ENCODE measurements at regions not wholly inside any gene's neighbourhood (a gene's known extent, or its start where the extent isn't known, plus 50 kb on each side); places are given as distances from the start of the nearest gene placed in this dataset.
"Not testable (repeated sequence)": the region's sequence is repeated elsewhere in the genome, so short reads cannot be mapped to it uniquely, and the experiment has no call there.

DNA sequence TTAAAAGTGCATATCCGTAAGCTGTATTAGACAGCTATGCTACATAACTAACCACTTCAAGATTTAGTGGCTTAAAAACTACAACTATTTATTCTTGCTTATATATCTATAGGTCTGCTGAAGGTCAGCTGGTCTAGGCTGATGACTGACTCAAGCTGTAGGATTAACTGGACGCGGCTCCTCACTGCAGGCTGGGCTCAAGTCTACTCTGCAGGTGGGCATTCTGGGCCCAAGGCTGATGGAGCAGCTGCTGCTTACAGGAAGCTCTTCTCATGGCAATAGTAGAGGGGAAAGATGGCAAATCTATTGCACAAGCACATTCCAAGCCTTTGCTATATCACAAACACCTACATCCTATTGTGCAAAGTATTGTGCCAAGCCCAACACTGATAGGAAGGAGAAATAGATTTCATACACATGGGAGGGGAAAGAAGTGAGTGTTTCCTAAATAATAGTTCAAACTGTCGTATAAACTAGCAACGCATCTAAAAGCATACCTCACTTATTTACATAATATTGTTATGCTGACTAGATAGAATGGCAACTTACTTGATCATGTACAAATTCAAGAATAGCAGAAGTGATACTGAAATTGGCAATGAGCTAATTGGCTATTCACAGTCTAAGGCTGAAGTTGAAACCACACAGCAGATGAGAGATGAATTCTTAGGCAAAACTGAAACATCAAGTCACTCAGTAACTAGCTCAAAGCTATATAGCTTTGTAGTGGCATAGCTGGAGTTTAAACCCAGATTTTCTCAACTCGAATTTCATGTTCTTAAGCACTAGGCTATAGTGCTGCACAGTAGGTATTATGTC is 263.8 kb downstream of the NKX6-1 start:
- DNase-seq (ENCODE audit: low spot score in 2 of 2) (no peak), FAIRE-seq (no peak)

GRCh38 chr4:84232309-84233095 is 266.6 kb downstream of the NKX6-1 start:
- no peak for FAIRE-seq
- no peak for DNase-seq (ENCODE audit: low spot score in 2 of 2)

DNA sequence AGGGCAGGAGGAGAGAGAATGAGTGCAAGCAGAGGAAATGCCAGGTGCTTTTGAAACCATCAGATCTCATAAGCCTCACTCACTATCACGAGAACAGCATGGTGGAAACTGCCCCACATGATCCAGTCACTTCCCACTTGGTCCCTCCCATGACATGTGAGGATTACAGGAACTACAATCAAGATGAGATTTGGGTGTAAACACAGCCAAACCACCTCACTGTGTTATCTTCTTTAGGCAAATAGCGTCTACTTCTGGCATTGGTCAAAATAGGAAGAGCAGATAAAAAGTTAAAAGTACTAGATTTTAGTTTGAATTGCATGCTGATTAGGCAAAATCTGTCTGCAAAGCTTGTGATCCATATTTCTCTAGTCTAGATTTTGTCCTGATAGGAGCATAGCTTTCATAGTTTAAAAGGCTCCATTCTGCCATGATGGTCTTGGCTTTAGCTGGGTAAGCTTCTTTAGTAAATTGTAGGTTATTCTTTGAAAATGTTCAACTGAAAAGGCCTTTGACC is 267.5 kb downstream of the NKX6-1 start:
- DNase-seq (ENCODE audit: low spot score in 2 of 2) (no peak), FAIRE-seq (no peak)

DNA sequence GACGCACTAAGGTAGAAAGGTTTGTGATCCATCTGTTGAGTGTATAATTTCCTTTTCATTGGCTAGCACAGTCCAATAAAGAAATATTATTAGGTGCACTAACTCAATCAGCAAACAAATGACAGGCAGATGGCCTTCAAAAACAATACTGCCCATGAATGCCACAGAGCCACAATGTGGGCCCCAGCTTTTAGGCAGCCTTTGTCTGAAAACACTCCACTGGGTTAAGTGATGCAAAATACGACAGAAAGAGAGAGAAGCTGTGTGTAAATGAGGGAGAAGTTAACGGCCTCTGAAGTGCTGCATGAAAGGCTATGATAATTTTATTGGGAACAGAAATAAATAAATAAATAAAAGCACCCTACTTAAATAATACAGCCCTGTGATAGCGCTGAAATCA is 274.6 kb downstream of the NKX6-1 start:
- no peak for FAIRE-seq

GRCh38 chr4:84221704-84222103 is 277.4 kb downstream of the NKX6-1 start:
- no peak for DNase-seq (ENCODE audit: low spot score in 2 of 2)
- FAIRE-seq, result no peak

More for the DNA sequence above, 274.6 kb downstream of the NKX6-1 start:
- no peak for DNase-seq (ENCODE audit: low spot score in 2 of 2)

- DNase-seq (ENCODE audit: low spot score in 2 of 2), result no peak
- FAIRE-seq, result no peak
Measured at GRCh38 chr4:84220990-84221389, 278.1 kb downstream of the NKX6-1 start.

DNA sequence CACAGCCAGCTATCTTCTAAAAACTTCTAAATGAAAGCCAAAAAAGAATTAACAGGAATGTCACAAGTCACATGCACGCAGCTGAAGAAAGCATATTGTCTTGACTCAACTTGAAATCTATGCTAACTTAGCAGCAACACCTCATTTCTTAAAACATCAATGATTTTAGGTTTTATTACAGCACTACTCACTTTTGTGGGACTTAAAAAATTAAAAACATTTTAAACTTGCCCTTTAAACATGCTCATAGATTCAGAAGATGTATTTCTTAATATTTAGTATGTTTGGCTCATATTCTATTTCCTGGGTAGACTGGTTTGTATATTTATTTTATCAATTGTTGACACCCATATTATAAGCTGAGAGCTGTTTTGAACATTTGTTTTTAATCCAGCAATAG is 279.4 kb downstream of the NKX6-1 start:
- DNase-seq (ENCODE audit: low spot score in 2 of 2), result no peak
- no peak for FAIRE-seq

GRCh38 chr4:84218031-84218430 is 281.1 kb downstream of the NKX6-1 start:
- FAIRE-seq (no peak), DNase-seq (ENCODE audit: low spot score in 2 of 2) (no peak)

- FAIRE-seq (no peak), DNase-seq (ENCODE audit: low spot score in 2 of 2) (no peak)
Measured at GRCh38 chr4:84215217-84215616, 283.9 kb downstream of the NKX6-1 start.

DNA sequence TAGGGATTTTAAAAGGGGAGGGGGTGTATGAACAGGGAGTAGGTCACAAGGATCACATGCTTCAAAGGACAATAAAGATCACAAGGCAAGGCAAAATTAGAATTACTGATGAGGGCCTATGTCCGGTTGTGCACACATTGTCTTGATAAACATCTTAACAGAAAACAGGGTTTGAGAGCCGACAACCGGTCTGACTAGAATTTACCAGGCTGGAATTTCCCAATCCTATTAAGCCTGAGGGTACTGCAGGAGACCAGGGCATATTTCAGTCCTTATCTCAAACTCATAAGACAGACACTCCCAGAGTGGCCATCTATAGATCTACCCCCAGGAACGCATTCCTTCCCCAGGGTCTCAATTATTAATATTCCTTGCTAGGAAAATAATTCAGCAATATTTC is 292.9 kb downstream of the NKX6-1 start:
- FAIRE-seq; DNase-seq (ENCODE audit: low spot score in 2 of 2): not testable (repeated sequence)

- DNase-seq (ENCODE audit: low spot score in 2 of 2) (no peak), FAIRE-seq (no peak)
Measured at GRCh38 chr4:84189144-84189543, 309.9 kb downstream of the NKX6-1 start.

- DNase-seq (ENCODE audit: low spot score in 2 of 2) (no peak), FAIRE-seq (no peak)
Measured at GRCh38 chr4:84179409-84179808, 319.7 kb downstream of the NKX6-1 start.

DNA sequence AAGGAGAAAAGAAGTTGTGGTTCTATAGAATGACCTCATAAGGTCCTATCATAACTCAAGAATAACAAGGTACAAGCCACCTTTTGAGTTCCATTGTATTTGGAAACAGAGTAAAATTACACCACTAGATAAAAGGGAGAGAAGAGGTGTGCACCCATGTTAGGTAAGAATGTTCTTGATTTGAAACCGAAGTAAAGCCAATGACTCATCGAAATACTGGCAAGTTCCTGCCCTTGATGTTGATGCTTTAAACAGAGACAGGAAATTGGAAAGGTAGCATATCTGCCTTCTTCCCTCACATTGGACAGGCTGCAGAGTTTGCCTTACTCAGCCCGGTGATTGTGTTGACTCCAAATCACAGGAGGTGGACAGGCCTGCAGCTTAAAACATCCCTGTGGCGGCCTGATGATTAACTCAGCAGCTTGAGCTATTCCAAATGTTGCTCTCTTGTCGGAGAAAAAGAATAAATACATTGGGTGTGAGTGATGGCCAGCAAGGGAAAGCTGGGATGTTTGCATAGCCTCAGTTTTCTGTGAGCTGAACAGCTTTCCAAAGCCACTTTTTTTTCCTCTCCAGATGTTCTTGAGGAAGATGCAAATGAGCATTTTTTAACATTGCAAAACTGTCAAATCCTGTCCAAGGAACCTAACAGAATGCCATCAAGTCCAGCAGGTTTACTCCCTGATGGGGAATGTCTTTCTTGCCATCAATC is 321.1 kb downstream of the NKX6-1 start:
- no peak for DNase-seq (ENCODE audit: low spot score in 2 of 2)
- FAIRE-seq, result no peak

- FAIRE-seq, result no peak
- no peak for DNase-seq (ENCODE audit: low spot score in 2 of 2)
Measured at GRCh38 chr4:84176016-84176415, 323.1 kb downstream of the NKX6-1 start.

DNA sequence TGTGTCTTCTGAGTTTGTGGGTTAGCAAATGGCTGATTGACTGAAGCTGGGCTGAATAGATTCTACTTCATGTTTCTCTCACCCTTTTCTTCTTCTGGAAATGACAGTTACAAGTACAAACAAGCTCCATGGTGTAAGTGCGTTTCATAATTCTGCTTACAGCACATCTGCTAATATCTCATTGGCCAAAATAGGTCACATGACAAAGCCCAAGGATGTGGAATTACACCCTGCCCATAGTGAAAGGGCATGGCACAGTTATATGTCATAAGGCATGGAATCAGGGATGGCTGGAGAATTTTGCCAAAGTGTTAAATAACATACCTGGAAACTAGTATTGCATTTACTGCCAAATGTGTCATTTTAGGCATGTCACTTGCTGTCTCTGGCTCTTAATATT is 327.2 kb downstream of the NKX6-1 start:
- no peak for DNase-seq (ENCODE audit: low spot score in 2 of 2)
- no peak for FAIRE-seq

DNA sequence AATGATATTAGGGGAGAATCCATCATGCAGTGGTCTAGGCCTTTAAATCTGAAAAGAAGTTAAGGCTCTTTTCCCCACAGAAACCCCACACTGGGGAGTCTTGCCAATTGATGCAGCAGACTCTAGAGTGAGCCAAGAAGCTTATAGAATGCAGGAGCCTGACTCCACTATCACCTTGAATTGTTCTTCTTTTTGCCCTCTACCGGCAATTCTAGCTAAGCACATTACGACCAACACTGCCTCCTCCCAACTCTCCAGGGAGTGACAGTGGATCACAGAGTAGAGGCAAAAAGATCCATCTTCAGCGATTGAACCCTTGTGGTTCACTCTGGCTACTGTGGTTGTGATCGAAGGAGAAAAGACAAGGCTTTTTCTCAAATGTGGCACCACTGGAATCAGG is 331.5 kb downstream of the NKX6-1 start:
- DNase-seq (ENCODE audit: low spot score in 2 of 2) (no peak), FAIRE-seq (no peak)

- FAIRE-seq (no peak), DNase-seq (ENCODE audit: low spot score in 2 of 2) (no peak)
Measured at GRCh38 chr4:84167093-84167492, 332.0 kb downstream of the NKX6-1 start.

DNA sequence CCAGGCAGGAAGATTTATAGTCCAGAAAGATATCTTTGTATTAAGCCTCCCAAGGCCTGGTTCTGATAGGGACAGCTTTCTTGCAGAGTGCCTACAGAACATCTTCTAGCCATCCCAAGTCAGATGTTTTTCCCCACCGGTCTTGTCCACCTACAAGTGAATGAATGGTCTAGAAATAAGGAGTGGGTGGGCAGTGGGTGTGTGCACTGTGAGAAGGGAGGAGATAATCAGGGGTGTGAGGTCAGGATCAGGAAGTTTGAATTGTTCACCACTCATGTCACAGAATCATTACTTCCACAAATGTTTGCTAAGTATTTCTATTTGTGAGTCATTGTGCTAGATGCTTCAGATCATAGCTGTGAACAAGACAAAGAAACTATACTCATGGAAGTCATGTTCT is 332.6 kb downstream of the NKX6-1 start:
- DNase-seq (ENCODE audit: low spot score in 2 of 2), result no peak
- no peak for FAIRE-seq

GRCh38 chr4:84164201-84164600 is 334.9 kb downstream of the NKX6-1 start:
- FAIRE-seq (no peak), DNase-seq (ENCODE audit: low spot score in 2 of 2) (no peak)

- FAIRE-seq (no peak), DNase-seq (ENCODE audit: low spot score in 2 of 2) (no peak)
Measured at GRCh38 chr4:84159762-84160161, 339.3 kb downstream of the NKX6-1 start.

DNA sequence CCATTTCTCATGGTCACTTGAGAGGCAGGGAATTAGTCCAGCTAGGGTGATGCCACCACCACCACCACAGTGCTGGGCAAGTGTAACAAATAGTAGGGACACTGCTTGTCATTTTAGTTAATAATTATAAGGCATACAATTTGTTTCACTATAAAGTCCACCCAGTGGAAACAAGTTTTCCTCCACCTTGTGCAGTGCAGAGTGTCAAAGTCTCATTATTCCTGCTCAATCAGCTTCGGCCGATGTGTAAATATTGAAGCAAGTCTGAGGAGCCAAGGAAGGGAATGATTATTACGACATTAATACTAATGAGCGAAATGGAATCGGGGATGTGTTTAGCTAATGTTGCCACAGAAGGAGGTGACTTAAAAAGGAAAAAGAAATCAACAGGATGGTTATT is 340.4 kb downstream of the NKX6-1 start:
- FAIRE-seq, result no peak
- no peak for DNase-seq (ENCODE audit: low spot score in 2 of 2)
